ENCODE measurements at regions not wholly inside any gene's neighbourhood (a gene's known extent, or its start where the extent isn't known, plus 50 kb on each side); places are given as distances from the start of the nearest gene placed in this dataset.

- DNase-seq (ENCODE audit: low spot score): no peak
- TF ChIP-seq CTCF (IDR thresholded peaks at IDR 0.05; ENCODE audit: extremely low read depth, missing control alignments): no peak
Observed at GRCh38 chr2:192469612-192470011, 274.9 kb upstream of the TMEFF2 start.

- DNase-seq (ENCODE audit: low spot score): no peak
- TF ChIP-seq CTCF (IDR thresholded peaks at IDR 0.05; ENCODE audit: extremely low read depth, missing control alignments): no peak
Observed at GRCh38 chr2:192467953-192468660, 273.4 kb upstream of the TMEFF2 start.

- no peak for DNase-seq (ENCODE audit: low spot score)
- no peak for TF ChIP-seq CTCF (IDR thresholded peaks at IDR 0.05; ENCODE audit: extremely low read depth, missing control alignments)
Observed at GRCh38 chr2:192465141-192465540, 270.4 kb upstream of the TMEFF2 start.

GRCh38 chr2:192459422-192459821 is 264.7 kb upstream of the TMEFF2 start:
- no peak for TF ChIP-seq CTCF (IDR thresholded peaks at IDR 0.05; ENCODE audit: extremely low read depth, missing control alignments)
- no peak for DNase-seq (ENCODE audit: low spot score)

GRCh38 chr2:192448881-192449280 is 254.1 kb upstream of the TMEFF2 start:
- TF ChIP-seq CTCF (IDR thresholded peaks at IDR 0.05; ENCODE audit: extremely low read depth, missing control alignments): no peak
- no peak for DNase-seq (ENCODE audit: low spot score)

- TF ChIP-seq CTCF (IDR thresholded peaks at IDR 0.05; ENCODE audit: extremely low read depth, missing control alignments): no peak
- DNase-seq (ENCODE audit: low spot score): no peak
Observed at GRCh38 chr2:192444286-192444838, 249.6 kb upstream of the TMEFF2 start.

- no peak for DNase-seq (ENCODE audit: low spot score)
- no peak for TF ChIP-seq CTCF (IDR thresholded peaks at IDR 0.05; ENCODE audit: extremely low read depth, missing control alignments)
Observed at GRCh38 chr2:192443831-192444230, 249.1 kb upstream of the TMEFF2 start.

Measured in GM20000 (cell line).